Keratinocyte (primary cell): ENCODE measurements at regions not wholly inside any gene's neighbourhood (a gene's known extent, or its start where the extent isn't known, plus 50 kb on each side); places are given as distances from the start of the nearest gene placed in this dataset.

Experiments used
- DNase-seq: peaks from one replicate; pipeline ENCODE4 v3.0.0-alpha.2; 2011; ENCODE audit warnings: low read depth, missing footprints, low spot score
- FAIRE-seq: peaks from 2 replicates; lab custom pipeline; 2011; peaks lifted over from hg19 to GRCh38; lab: Jason Lieb, UNC
- H2AFZ ChIP-seq: 2 replicates; pipeline ENCODE4 v1.6.0; 2012; ENCODE audit warnings: low read length, control low read depth, inconsistent platforms; ENCODE audit not compliant: control insufficient read depth
- H3K27ac ChIP-seq: 2 replicates; pipeline ENCODE4 v1.5.1; 2011; ENCODE audit warnings: low read length; ENCODE audit not compliant: control insufficient read depth, insufficient read depth
- H3K27me3 ChIP-seq: 3 replicates; pipeline ENCODE4 v1.6.0; 2011; ENCODE audit warnings: low read length; ENCODE audit not compliant: control insufficient read depth, insufficient read depth; ENCODE audit errors: extremely low read depth
- H3K36me3 ChIP-seq, 2 experiments: 2 replicates in 1 of 2; 3 replicates in 1 of 2; pipeline ENCODE4 v1.5.1; 2011; ENCODE audit warnings: low read length in 2 of 2, mild to moderate bottlenecking in 1 of 2; ENCODE audit not compliant: control insufficient read depth in 2 of 2, insufficient read depth in 2 of 2; ENCODE audit errors: extremely low read depth in 1 of 2
- H3K4me1 ChIP-seq: 3 replicates; pipeline ENCODE4 v1.5.1; 2011; ENCODE audit warnings: low read length; ENCODE audit not compliant: control insufficient read depth, insufficient read depth; ENCODE audit errors: extremely low read depth
- H3K4me2 ChIP-seq: 3 replicates; pipeline ENCODE4 v1.6.0; 2011; ENCODE audit warnings: low read depth, low read length; ENCODE audit not compliant: control insufficient read depth, insufficient read depth; ENCODE audit errors: extremely low read depth
- H3K4me3 ChIP-seq, 3 experiments: fragments of 200-600 bp in 1 of 3; sonication (generic) in 1 of 3; 2 replicates in 2 of 3; 3 replicates in 1 of 3; pipeline ENCODE4 v1.5.1; 2011 to 2016; ENCODE audit warnings: low read length in 3 of 3, mild to moderate bottlenecking in 3 of 3, control low read depth in 2 of 3, inconsistent platforms in 1 of 3, low read depth in 1 of 3, mixed read lengths in 1 of 3, mixed run types in 1 of 3, moderate library complexity in 1 of 3; ENCODE audit not compliant: control insufficient read depth in 2 of 3, insufficient read depth in 2 of 3; ENCODE audit errors: extremely low read depth in 1 of 3
- H3K79me2 ChIP-seq: 2 replicates; pipeline ENCODE4 v1.6.0; 2012; ENCODE audit warnings: low read length; ENCODE audit not compliant: control insufficient read depth, insufficient read depth
- H3K9ac ChIP-seq: 3 replicates; pipeline ENCODE4 v1.6.0; 2011; ENCODE audit warnings: low read length; ENCODE audit not compliant: control insufficient read depth, insufficient read depth; ENCODE audit errors: extremely low read depth
- H3K9me1 ChIP-seq: 3 replicates; pipeline ENCODE4 v1.6.0; 2011; ENCODE audit warnings: low read length; ENCODE audit not compliant: control insufficient read depth, insufficient read depth; ENCODE audit errors: extremely low read depth
- H3K9me3 ChIP-seq: 2 replicates; pipeline ENCODE4 v1.5.1; 2012; ENCODE audit warnings: low read depth, low read length; ENCODE audit not compliant: control insufficient read depth
- H4K20me1 ChIP-seq: 3 replicates; pipeline ENCODE4 v1.6.0; 2011; ENCODE audit warnings: low read length; ENCODE audit not compliant: control insufficient read depth, insufficient read depth; ENCODE audit errors: extremely low read depth
- CTCF ChIP-seq, 3 experiments: IDR thresholded peaks in 1 of 3; conservative IDR thresholded peaks in 1 of 3; optimal IDR thresholded peaks in 1 of 3; 2 replicates in 2 of 3; 3 replicates in 1 of 3; pipeline versions ENCODE3 to v1.5.1; 2011; ENCODE audit warnings: low read length in 3 of 3, mild to moderate bottlenecking in 3 of 3, moderate library complexity in 2 of 3, control low read depth in 1 of 3, inconsistent platforms in 1 of 3; ENCODE audit not compliant: insufficient read depth in 2 of 3; ENCODE audit errors: extremely low read depth in 1 of 3
- EZH2 ChIP-seq: IDR thresholded peaks from one replicate; pipeline ENCODE4 v1.6.1; 2012; ENCODE audit warnings: inconsistent platforms, mild to moderate bottlenecking, low read length, moderate library complexity
- dilution Hi-C: fragments of 300-500 bp; cut with MboI; formaldehyde crosslinking; loops from one replicate; pipeline ENCODE4 v1.7.0; 2020; ENCODE audit warnings: low sequenced_read_pairs; ENCODE audit not compliant: extremely low pct_ligation_motif_present

GRCh38 chr4:119794113-119794512 lies 165.5 kb upstream of the PDE5A start:
- Histone ChIP-seq H3K4me2 (no peak overlapping the region), H3K27me3 (no peaks in the 10 kb centered on the region), H3K36me3 (no peaks in the 10 kb centered on the region), H3K9ac (no peak overlapping the region), H3K27ac (no peak overlapping the region), H2AFZ (no peak overlapping the region), H3K9me1 (no peaks in the 10 kb centered on the region), H3K79me2 (no peaks in the 10 kb centered on the region), H3K9me3 (no peaks in the 10 kb centered on the region), H4K20me1 (no peaks in the 10 kb centered on the region), H3K4me3 (no peak overlapping the region), H3K4me1 (no peaks in the 10 kb centered on the region)
- dilution Hi-C loops = no loop called here
- no peak for TF ChIP-seq EZH2
- TF ChIP-seq CTCF (optimal IDR thresholded peaks at IDR 0.05 in 1 of 3, IDR thresholded peaks at IDR 0.05 in 1 of 3, conservative IDR thresholded peaks at IDR 0.05 in 1 of 3; ENCODE audit: extremely low read depth in 1 of 3, insufficient read depth in 2 of 3, low read length in 3 of 3) = no peak
- FAIRE-seq (no peak), DNase-seq (no peak)

- Histone ChIP-seq H3K4me1 (no peaks in the 10 kb centered on the region), H3K9ac (no peak overlapping the region), H3K4me2 (no peak overlapping the region), H3K79me2 (no peaks in the 10 kb centered on the region), H4K20me1 (no peaks in the 10 kb centered on the region), H3K27me3 (no peaks in the 10 kb centered on the region), H3K36me3 (no peaks in the 10 kb centered on the region), H3K4me3 (no peak overlapping the region), H3K27ac (no peak overlapping the region), H3K9me3 (no peaks in the 10 kb centered on the region), H3K9me1 (no peaks in the 10 kb centered on the region), H2AFZ (no peak overlapping the region)
- dilution Hi-C loops = no loop called here
- DNase-seq = no peak
- no peak for FAIRE-seq
- no peak for TF ChIP-seq EZH2
- TF ChIP-seq CTCF (optimal IDR thresholded peaks at IDR 0.05 in 1 of 3, IDR thresholded peaks at IDR 0.05 in 1 of 3, conservative IDR thresholded peaks at IDR 0.05 in 1 of 3; ENCODE audit: extremely low read depth in 1 of 3, insufficient read depth in 2 of 3, low read length in 3 of 3) = no peak
Measured at GRCh38 chr4:119788349-119789266, 160.0 kb upstream of the PDE5A start.
